ENCODE measurements at regions not wholly inside any gene's neighbourhood (a gene's known extent, or its start where the extent isn't known, plus 50 kb on each side); places are given as distances from the start of the nearest gene placed in this dataset.
"Not testable (repeated sequence)": the region's sequence is repeated elsewhere in the genome, so short reads cannot be mapped to it uniquely, and the experiment has no call there.

- peak in 1 of 3 donors; percentile 32 for DNase-seq
Measured at GRCh38 chr14:87049950-87050349, 943.0 kb downstream of the GALC start.

GRCh38 chr14:87046960-87047359, 946.0 kb downstream of the GALC start:
- 77% methylated on average over 2 of the region's 2 CpGs for WGBS
- no peak for ATAC-seq
- Histone ChIP-seq H3K4me1 (ENCODE audit: control insufficient read depth, insufficient read depth, low read length) (no peaks in the 10 kb centered on the region), H3K27me3 (ENCODE audit: control insufficient read depth, insufficient read depth) (no peaks in the 10 kb centered on the region), H3K9me3 (ENCODE audit: control insufficient read depth, low read length) (no peaks in the 10 kb centered on the region), H3K4me3 (ENCODE audit: low read length) (no peak overlapping the region), H3K27ac (ENCODE audit: low read length) (no peak overlapping the region)
- DNase-seq, result no peak
- intact Hi-C loops (cut with DNase I), result no loop called here

More at GRCh38 chr14:87049950-87050349, 943.0 kb downstream of the GALC start:
- no peaks in the 10 kb centered on the region for H3K4me1 ChIP-seq (ENCODE audit: control insufficient read depth, insufficient read depth, low read length)
- intact Hi-C loops (cut with DNase I), result no loop called here
- no peaks in the 10 kb centered on the region for H3K9me3 ChIP-seq (ENCODE audit: control insufficient read depth, low read length)
- H3K27ac ChIP-seq (ENCODE audit: low read length), result no peak overlapping the region
- no peak overlapping the region for H3K4me3 ChIP-seq (ENCODE audit: low read length)
- ATAC-seq, result no peak
- no peaks in the 10 kb centered on the region for H3K27me3 ChIP-seq (ENCODE audit: control insufficient read depth, insufficient read depth)
- 27% methylated on average over 1 of the region's 1 CpG for WGBS

DNA sequence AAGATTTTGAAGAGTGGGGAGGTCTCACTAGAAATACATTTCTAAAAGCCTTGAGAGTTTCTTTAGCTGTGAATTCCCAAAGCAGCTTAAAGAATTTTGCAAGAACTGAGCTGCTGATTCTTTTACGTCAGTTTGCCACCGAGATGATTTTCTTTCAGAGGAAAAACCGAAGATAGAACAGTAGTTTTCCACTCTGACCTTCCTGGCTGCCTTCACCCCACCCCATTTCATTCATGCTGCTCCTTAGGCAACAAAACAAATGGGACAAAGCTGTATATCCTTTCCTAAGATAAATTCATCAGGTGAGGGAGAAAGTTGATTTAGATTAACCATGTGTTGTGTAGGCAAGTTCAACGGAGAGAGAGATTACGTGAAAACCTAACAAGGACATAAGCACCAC, 947.0 kb downstream of the GALC start:
- Histone ChIP-seq H3K9me3 (ENCODE audit: control insufficient read depth, low read length) (no peaks in the 10 kb centered on the region), H3K27me3 (ENCODE audit: control insufficient read depth, insufficient read depth) (no peaks in the 10 kb centered on the region), H3K4me3 (ENCODE audit: low read length) (no peak overlapping the region), H3K27ac (ENCODE audit: low read length) (no peak overlapping the region), H3K4me1 (ENCODE audit: control insufficient read depth, insufficient read depth, low read length) (no peaks in the 10 kb centered on the region)
- ATAC-seq, result no peak
- intact Hi-C loops (cut with DNase I), result no loop called here
- no peak for DNase-seq
- WGBS, result 62% methylated on average over 5 of the region's 5 CpGs

- 36% methylated on average over 3 of the region's 3 CpGs for WGBS
- H3K4me3 ChIP-seq (ENCODE audit: low read length), result no peak overlapping the region
- no peak overlapping the region for H3K27ac ChIP-seq (ENCODE audit: low read length)
- intact Hi-C loops (cut with DNase I), result no loop called here
- no peaks in the 10 kb centered on the region for H3K27me3 ChIP-seq (ENCODE audit: control insufficient read depth, insufficient read depth)
- no peak for DNase-seq
- H3K4me1 ChIP-seq (ENCODE audit: control insufficient read depth, insufficient read depth, low read length), result no peaks in the 10 kb centered on the region
- ATAC-seq, result no peak
- H3K9me3 ChIP-seq (ENCODE audit: control insufficient read depth, low read length), result no peaks in the 10 kb centered on the region
Measured at GRCh38 chr14:87045246-87045645, 947.7 kb downstream of the GALC start.

DNA sequence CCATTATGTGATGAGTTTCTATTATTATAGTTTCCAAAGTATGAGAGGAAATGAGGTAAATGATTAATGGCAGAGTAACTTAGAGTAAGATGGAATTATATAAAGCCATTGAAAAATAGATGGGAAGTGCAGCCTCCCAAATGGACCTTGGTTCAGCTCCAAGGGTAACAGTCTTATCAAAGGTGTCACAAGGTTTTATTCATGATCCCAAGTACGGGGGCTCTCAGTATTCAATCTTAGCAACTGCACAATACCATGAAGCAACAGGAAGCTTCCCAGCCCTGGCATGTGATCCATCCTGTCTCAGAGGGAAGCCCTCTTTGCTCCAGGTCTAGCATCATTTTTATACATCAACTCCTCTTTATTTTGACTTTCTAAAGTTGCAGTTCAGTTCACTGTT, 948.2 kb downstream of the GALC start:
- WGBS, result 8% methylated on average over 1 of the region's 1 CpG
- DNase-seq (peak in 1 of 3 donors; percentile 11), ATAC-seq (peak in 1 of 2 donors; percentile 69)
- H3K27me3 ChIP-seq (ENCODE audit: control insufficient read depth, insufficient read depth), result no peaks in the 10 kb centered on the region
- no peak overlapping the region for H3K4me3 ChIP-seq (ENCODE audit: low read length)
- no peaks in the 10 kb centered on the region for H3K9me3 ChIP-seq (ENCODE audit: control insufficient read depth, low read length)
- intact Hi-C loops (cut with DNase I), result no loop called here
- H3K4me1 ChIP-seq (ENCODE audit: control insufficient read depth, insufficient read depth, low read length), result no peaks in the 10 kb centered on the region
- H3K27ac ChIP-seq (ENCODE audit: low read length), result no peak overlapping the region

DNA sequence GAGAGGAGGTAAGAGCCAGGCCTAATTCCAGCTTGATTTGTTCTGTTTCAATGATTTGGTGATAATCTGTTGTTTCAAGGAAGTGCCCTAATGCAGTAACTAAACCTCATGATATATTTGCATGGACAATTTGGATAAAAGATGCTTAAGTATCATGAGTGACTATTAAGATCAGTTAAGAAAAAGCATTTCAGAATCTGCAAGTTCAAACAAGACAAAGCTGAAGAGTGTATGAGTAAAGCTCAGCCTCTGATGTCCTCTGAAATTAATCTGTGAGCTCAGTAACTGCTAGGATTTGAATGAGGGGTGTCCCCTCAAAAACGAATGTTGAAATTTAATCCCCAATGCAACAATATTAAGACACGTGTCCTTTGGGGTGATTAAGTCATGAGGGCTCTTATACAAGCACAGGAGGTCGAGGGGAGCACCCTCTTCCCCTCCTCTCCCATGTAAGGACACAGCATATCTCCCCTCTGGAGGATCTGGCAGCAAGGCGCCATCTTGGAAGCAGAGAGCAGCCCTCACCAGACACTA, 949.2 kb downstream of the GALC start:
- 82% methylated on average over 4 of the region's 4 CpGs for WGBS
- DNase-seq (no peak), ATAC-seq (no peak)
- Histone ChIP-seq H3K4me1 (ENCODE audit: control insufficient read depth, insufficient read depth, low read length) (no peaks in the 10 kb centered on the region), H3K9me3 (ENCODE audit: control insufficient read depth, low read length) (no peaks in the 10 kb centered on the region), H3K27ac (ENCODE audit: low read length) (no peak overlapping the region), H3K27me3 (ENCODE audit: control insufficient read depth, insufficient read depth) (no peaks in the 10 kb centered on the region), H3K4me3 (ENCODE audit: low read length) (no peak overlapping the region)
- intact Hi-C loops (cut with DNase I), result no loop called here

DNA sequence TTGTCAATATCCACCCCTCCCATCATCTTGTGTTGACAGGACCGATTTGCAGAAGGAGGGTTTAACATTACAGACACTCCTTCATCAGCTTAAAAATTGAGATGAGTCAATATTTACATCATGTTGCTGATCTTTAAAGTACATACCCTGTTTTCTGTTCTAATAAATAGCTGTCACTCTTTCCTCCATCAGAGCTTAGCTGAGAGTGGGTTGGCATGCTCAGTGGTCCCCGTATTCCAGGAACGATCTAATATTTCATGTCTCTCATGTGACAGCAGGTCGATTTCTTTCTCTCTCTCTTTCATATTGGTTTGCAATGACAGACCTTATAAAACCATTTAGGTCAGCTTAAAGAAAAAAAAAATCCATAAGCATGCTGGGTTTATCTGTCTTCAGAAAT, 950.6 kb downstream of the GALC start:
- DNase-seq, result no peak
- Histone ChIP-seq H3K27me3 (ENCODE audit: control insufficient read depth, insufficient read depth) (no peaks in the 10 kb centered on the region), H3K4me3 (ENCODE audit: low read length) (no peak overlapping the region), H3K9me3 (ENCODE audit: control insufficient read depth, low read length) (no peaks in the 10 kb centered on the region), H3K4me1 (ENCODE audit: control insufficient read depth, insufficient read depth, low read length) (no peaks in the 10 kb centered on the region), H3K27ac (ENCODE audit: low read length) (no peak overlapping the region)
- 83% methylated on average over 4 of the region's 4 CpGs for WGBS
- no peak for ATAC-seq
- intact Hi-C loops (cut with DNase I), result no loop called here

GRCh38 chr14:87041290-87042020, 951.5 kb downstream of the GALC start:
- H3K4me3 ChIP-seq (ENCODE audit: low read length), result no peak overlapping the region
- ATAC-seq (peak in 1 of 2 donors; percentile 36), DNase-seq (no peak)
- no peaks in the 10 kb centered on the region for H3K9me3 ChIP-seq (ENCODE audit: control insufficient read depth, low read length)
- intact Hi-C loops (cut with DNase I), result no loop called here
- no peaks in the 10 kb centered on the region for H3K4me1 ChIP-seq (ENCODE audit: control insufficient read depth, insufficient read depth, low read length)
- no peaks in the 10 kb centered on the region for H3K27me3 ChIP-seq (ENCODE audit: control insufficient read depth, insufficient read depth)
- H3K27ac ChIP-seq (ENCODE audit: low read length), result no peak overlapping the region
- 39% methylated on average over 7 of the region's 7 CpGs for WGBS

- no peak overlapping the region for H3K4me3 ChIP-seq (ENCODE audit: low read length)
- no peak for DNase-seq
- no peaks in the 10 kb centered on the region for H3K27me3 ChIP-seq (ENCODE audit: control insufficient read depth, insufficient read depth)
- intact Hi-C loops (cut with DNase I), result no loop called here
- H3K4me1 ChIP-seq (ENCODE audit: control insufficient read depth, insufficient read depth, low read length), result no peaks in the 10 kb centered on the region
- 60% methylated on average over 1 of the region's 1 CpG for WGBS
- H3K9me3 ChIP-seq (ENCODE audit: control insufficient read depth, low read length), result no peaks in the 10 kb centered on the region
- no peak overlapping the region for H3K27ac ChIP-seq (ENCODE audit: low read length)
- ATAC-seq, result no peak
Measured at GRCh38 chr14:87034680-87035079, 958.3 kb downstream of the GALC start.

DNA sequence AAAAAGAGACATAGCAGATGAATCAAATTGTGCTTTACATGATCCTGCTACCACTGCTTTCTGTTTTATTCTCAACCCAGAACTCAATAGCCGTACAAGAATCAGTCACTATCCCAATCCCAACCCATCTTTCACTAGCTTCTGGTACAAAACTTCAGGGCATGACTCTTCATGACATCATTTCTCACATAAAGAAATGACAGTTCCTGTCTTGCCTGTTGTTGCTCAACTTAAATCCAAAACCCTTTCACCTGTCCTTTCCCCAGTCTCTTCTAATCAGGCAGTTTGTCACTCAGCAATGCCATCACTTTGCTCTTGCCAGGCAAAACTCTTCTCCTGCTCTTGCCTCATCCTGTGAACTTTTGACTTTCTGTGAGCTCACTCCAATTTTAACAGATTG, 962.8 kb downstream of the GALC start:
- Histone ChIP-seq H3K9me3 (ENCODE audit: control insufficient read depth, low read length) (no peaks in the 10 kb centered on the region), H3K27ac (ENCODE audit: low read length) (no peak overlapping the region), H3K4me1 (ENCODE audit: control insufficient read depth, insufficient read depth, low read length) (no peaks in the 10 kb centered on the region), H3K27me3 (ENCODE audit: control insufficient read depth, insufficient read depth) (no peaks in the 10 kb centered on the region), H3K4me3 (ENCODE audit: low read length) (no peak overlapping the region)
- ATAC-seq (no peak), DNase-seq (no peak)
- 81% methylated on average over 1 of the region's 1 CpG for WGBS
- intact Hi-C loops (cut with DNase I), result no loop called here

- WGBS, result 72% methylated on average over 4 of the region's 4 CpGs
- ATAC-seq; DNase-seq; H3K27me3 ChIP-seq (ENCODE audit: control insufficient read depth, insufficient read depth); H3K27ac ChIP-seq (ENCODE audit: low read length); H3K4me3 ChIP-seq (ENCODE audit: low read length); intact Hi-C loops (cut with DNase I); H3K9me3 ChIP-seq (ENCODE audit: control insufficient read depth, low read length); H3K4me1 ChIP-seq (ENCODE audit: control insufficient read depth, insufficient read depth, low read length): not testable (repeated sequence)
Measured at GRCh38 chr14:87020106-87020505, 972.9 kb downstream of the GALC start.

- WGBS, result 54% methylated on average over 1 of the region's 1 CpG
- intact Hi-C loops (cut with DNase I), result no loop called here
- Histone ChIP-seq H3K27me3 (ENCODE audit: control insufficient read depth, insufficient read depth) (no peaks in the 10 kb centered on the region), H3K4me1 (ENCODE audit: control insufficient read depth, insufficient read depth, low read length) (no peaks in the 10 kb centered on the region), H3K9me3 (ENCODE audit: control insufficient read depth, low read length) (no peaks in the 10 kb centered on the region), H3K27ac (ENCODE audit: low read length) (no peak overlapping the region), H3K4me3 (ENCODE audit: low read length) (no peak overlapping the region)
- ATAC-seq (no peak), DNase-seq (no peak)
Measured at GRCh38 chr14:87018294-87018693, 974.7 kb downstream of the GALC start.
